CD14-positive monocyte (primary cell): ENCODE measurements at regions not wholly inside any gene's neighbourhood (a gene's known extent, or its start where the extent isn't known, plus 50 kb on each side); places are given as distances from the start of the nearest gene placed in this dataset.

Experiments
- DNase-seq, 3 donors: peaks; one replicate each; pipeline ENCODE4 v3.0.0-alpha.2; 2011 to 2022
- H2AFZ ChIP-seq: 2 replicates; pipeline ENCODE4 v1.6.0; 2012; ENCODE audit warnings: mild to moderate bottlenecking, low read depth, low read length, inconsistent platforms; ENCODE audit not compliant: insufficient read depth, poor library complexity, severe bottlenecking
- H3K27ac ChIP-seq, 2 donors: 1 replicate in 1 of 2; 2 replicates in 1 of 2; pipeline ENCODE4 v1.5.1; 2012 to 2013; ENCODE audit warnings: low read length in 2 of 2, control low read depth in 1 of 2, inconsistent platforms in 1 of 2, low read depth in 1 of 2, mild to moderate bottlenecking in 1 of 2
- H3K27me3 ChIP-seq, 2 donors: one replicate each; pipeline versions ENCODE4 v1.6.0 to v1.6.1; 2011 to 2013; ENCODE audit warnings: low read length in 2 of 2; ENCODE audit not compliant: control insufficient read depth in 2 of 2, insufficient read depth in 2 of 2
- H3K36me3 ChIP-seq, 2 donors: replicated peaks in 1 of 2; 1 replicate in 1 of 2; 2 replicates in 1 of 2; pipeline versions ENCODE4 v1.5.1 to v1.6.1; 2012 to 2013; ENCODE audit warnings: low read length in 2 of 2, control low read depth in 1 of 2, inconsistent platforms in 1 of 2, mild to moderate bottlenecking in 1 of 2; ENCODE audit not compliant: insufficient read depth in 2 of 2, control insufficient read depth in 1 of 2
- H3K4me1 ChIP-seq, 2 donors: 1 replicate in 1 of 2; 2 replicates in 1 of 2; pipeline versions ENCODE4 v1.5.1 to v1.6.1; 2012 to 2013; ENCODE audit warnings: low read length in 2 of 2, control low read depth in 1 of 2, inconsistent platforms in 1 of 2, mild to moderate bottlenecking in 1 of 2, moderate library complexity in 1 of 2; ENCODE audit not compliant: insufficient read depth in 2 of 2, control insufficient read depth in 1 of 2
- H3K4me2 ChIP-seq: replicated peaks from 2 replicates; pipeline ENCODE3; 2012; ENCODE audit warnings: low read length, moderate library complexity, mild to moderate bottlenecking; ENCODE audit not compliant: poor library complexity, severe bottlenecking; ENCODE audit errors: extremely low read depth
- H3K4me3 ChIP-seq, 3 experiments: fragments of 200-600 bp in 1 of 3; sonication (generic) in 1 of 3; replicated peaks in 1 of 3; 1 replicate in 2 of 3; 2 replicates in 1 of 3; pipeline ENCODE4 v1.5.1; 2011 to 2013; ENCODE audit warnings: low read length in 3 of 3, mild to moderate bottlenecking in 3 of 3, control low read depth in 2 of 3, low read depth in 2 of 3, inconsistent platforms in 1 of 3, moderate library complexity in 1 of 3
- H3K79me2 ChIP-seq: 2 replicates; pipeline ENCODE4 v1.6.0; 2012; ENCODE audit warnings: mild to moderate bottlenecking, control low read depth, inconsistent platforms, low read length, moderate library complexity; ENCODE audit not compliant: insufficient read depth
- H3K9ac ChIP-seq: 2 replicates; pipeline ENCODE4 v1.6.0; 2017; ENCODE audit warnings: low read length, mild to moderate bottlenecking; ENCODE audit not compliant: insufficient read depth, poor library complexity, severe bottlenecking
- H3K9me3 ChIP-seq, 2 donors: replicated peaks in 1 of 2; 1 replicate in 1 of 2; 2 replicates in 1 of 2; pipeline versions ENCODE4 v1.5.1 to v1.6.1; 2012 to 2013; ENCODE audit warnings: low read length in 2 of 2, control low read depth in 1 of 2; ENCODE audit not compliant: control insufficient read depth in 1 of 2, insufficient read depth in 1 of 2
- H4K20me1 ChIP-seq: 2 replicates; pipeline ENCODE4 v1.6.0; 2012; ENCODE audit warnings: mild to moderate bottlenecking, low read length, control low read depth, moderate library complexity; ENCODE audit not compliant: insufficient read depth
- H3K27ac Mint-ChIP-seq, 7 donors: one replicate each; pipeline ENCODE4 v1.8.0; 2020; ENCODE audit warnings: mild to moderate bottlenecking in 7 of 7, mixed read lengths in 7 of 7, moderate library complexity in 6 of 7, inconsistent platforms in 2 of 7
- H3K27me3 Mint-ChIP-seq, 3 donors: one replicate each; pipeline ENCODE4 v1.8.0; 2021 to 2022; ENCODE audit warnings: low read depth in 3 of 3, mild to moderate bottlenecking in 3 of 3, mixed read lengths in 3 of 3, moderate library complexity in 3 of 3, inconsistent platforms in 1 of 3
- H3K36me3 Mint-ChIP-seq, 2 donors: one replicate each; pipeline ENCODE4 v1.8.0; 2020; ENCODE audit warnings: mixed read lengths in 2 of 2, inconsistent platforms in 1 of 2, mild to moderate bottlenecking in 1 of 2
- H3K4me1 Mint-ChIP-seq: one replicate; pipeline ENCODE4 v1.8.0; 2020; ENCODE audit warnings: mild to moderate bottlenecking, mixed read lengths
- H3K4me3 Mint-ChIP-seq, 2 donors: one replicate each; pipeline ENCODE4 v1.8.0; 2020; ENCODE audit warnings: mild to moderate bottlenecking in 2 of 2, mixed read lengths in 2 of 2, moderate library complexity in 1 of 2
- H3K9me3 Mint-ChIP-seq, 7 donors: one replicate each; pipeline ENCODE4 v1.8.0; 2020 to 2022; ENCODE audit warnings: mixed read lengths in 7 of 7, mild to moderate bottlenecking in 6 of 7, moderate library complexity in 6 of 7, inconsistent platforms in 2 of 7
- CTCF ChIP-seq: fragments of 200-600 bp; IDR thresholded peaks from one replicate; pipeline ENCODE4 v1.8.0; 2022; ENCODE audit warnings: antibody characterized with exemption, mild to moderate bottlenecking
- WGBS: methylation state at CpG from one replicate; pipeline ENCODE4 v1.1.5; 2013; ENCODE audit warnings: missing lambda C conversion rate; ENCODE audit not compliant: insufficient coverage; 5-methylcytosine and 5-hydroxymethylcytosine counted together
- intact Hi-C, 2 donors: fragments of 100-400 bp; cut with micrococcal nuclease; formaldehyde crosslinking; loops; one replicate each; pipeline versions ENCODE4 v1.15.0 to v1.15.1; 2023

GRCh38 chr13:79667771-79668170 is 186.8 kb downstream of the NDFIP2 start:
- no peak for DNase-seq
- Histone ChIP-seq H2AFZ (no peak overlapping the region), H3K9ac (no peak overlapping the region), H3K4me2 (no peak overlapping the region), H3K27me3 (no peaks in the 10 kb centered on the region), H3K9me3 (no peaks in the 10 kb centered on the region), H3K27ac (no peak overlapping the region), H4K20me1 (no peaks in the 10 kb centered on the region), H3K36me3 (no peaks in the 10 kb centered on the region), H3K4me3 (no peak overlapping the region), H3K79me2 (no peaks in the 10 kb centered on the region), H3K4me1 (no peaks in the 10 kb centered on the region)
- no CpG with 5 or more reads among the region's 2 CpGs for WGBS
- no peaks in the 10 kb centered on the region for H3K36me3 Mint-ChIP-seq
- H3K27ac Mint-ChIP-seq, result no peak overlapping the region
- intact Hi-C loops, result no loop called here
- TF ChIP-seq CTCF, result no peak
- H3K27me3 Mint-ChIP-seq, result peaks cover 0 to 8% (median under 1%) of the 10 kb centered on the region in 3 donors
- peaks cover 3% of the 10 kb centered on the region for H3K4me1 Mint-ChIP-seq
- no peak overlapping the region for H3K4me3 Mint-ChIP-seq
- H3K9me3 Mint-ChIP-seq, result peaks cover 0 to 2% (median 0%) of the 10 kb centered on the region in 7 donors

- Mint-ChIP-seq H3K27me3 (peaks cover 0 to 3% (median 0%) of the 10 kb centered on the region in 3 donors), H3K4me1 (no peaks in the 10 kb centered on the region), H3K27ac (no peak overlapping the region), H3K4me3 (no peak overlapping the region), H3K36me3 (no peaks in the 10 kb centered on the region), H3K9me3 (peaks cover 0 to 2% (median 0%) of the 10 kb centered on the region in 7 donors)
- H3K79me2 ChIP-seq, result no peaks in the 10 kb centered on the region
- no CpG with 5 or more reads among the region's 6 CpGs for whole genome bisulfite sequencing
- H3K4me2 ChIP-seq, result no peak overlapping the region
- H2AFZ ChIP-seq, result no peak overlapping the region
- no peak overlapping the region for H3K27ac ChIP-seq
- H3K27me3 ChIP-seq, result no peaks in the 10 kb centered on the region
- no peaks in the 10 kb centered on the region for H3K36me3 ChIP-seq
- no peak for TF ChIP-seq CTCF
- H3K4me1 ChIP-seq, result no peaks in the 10 kb centered on the region
- no peak for DNase-seq
- intact Hi-C loops, result no loop called here
- no peaks in the 10 kb centered on the region for H3K9me3 ChIP-seq
- H3K4me3 ChIP-seq, result no peak overlapping the region
- no peak overlapping the region for H3K9ac ChIP-seq
- no peaks in the 10 kb centered on the region for H4K20me1 ChIP-seq
Measured at GRCh38 chr13:79663977-79664636, 183.2 kb downstream of the NDFIP2 start.
